ENCODE measurements at regions not wholly inside any gene's neighbourhood (a gene's known extent, or its start where the extent isn't known, plus 50 kb on each side); places are given as distances from the start of the nearest gene placed in this dataset.

- no peak overlapping the region for H3K9ac ChIP-seq (ENCODE audit: insufficient read depth, low read depth, low read length)
- no peaks in the 10 kb centered on the region for H3K79me2 ChIP-seq (ENCODE audit: insufficient read depth, low read length)
- H3K9me3 ChIP-seq (ENCODE audit: low read length) = peaks cover 3% of the 10 kb centered on the region; the same call in 1 of the 2 replicates
- H3K27me3 ChIP-seq (ENCODE audit: control insufficient read depth in 1 of 2, insufficient read depth in 2 of 2, low read length in 2 of 2) = no peaks in the 10 kb centered on the region
- DNase-seq (ENCODE audit: low spot score) (no peak), FAIRE-seq (no peak), ATAC-seq (no peak)
- no TSS peak for BruUV-seq (replicated peaks)
- H2AFZ ChIP-seq (ENCODE audit: low read length) = no peak overlapping the region
- H4K20me1 ChIP-seq (ENCODE audit: insufficient read depth, low read length) = no peaks in the 10 kb centered on the region
- H3K4me2 ChIP-seq (ENCODE audit: low read depth, low read length) = no peak overlapping the region
- H3K36me3 ChIP-seq (replicated peaks in 1 of 2; ENCODE audit: control insufficient read depth in 1 of 2, insufficient read depth in 2 of 2, low read length in 2 of 2) = no peaks in the 10 kb centered on the region
- 85% methylated on average over 15 of the region's 23 CpGs for WGBS (ENCODE audit: low lambda C conversion rate)
- in situ Hi-C loops (cut with HindIII; ENCODE audit: extremely low pct_ligation_motif_present, low pct_unique_long_range_greater_than_20kb) (no loop called here), intact Hi-C loops (cut with micrococcal nuclease; ENCODE audit: unreplicated experiment) (no loop called here)
- ChIA-PET POLR2A (no interaction called here), CTCF (ENCODE audit: low intra/inter-chr PET ratio, low total read pairs) (no interaction called here)
- no peaks in the 10 kb centered on the region for H3K4me1 ChIP-seq (ENCODE audit: insufficient read depth, low read length)
- TF ChIP-seq ZNF382 (CRISPR knock-in tag; IDR thresholded peaks at IDR 0.05; ENCODE audit: borderline replicate concordance) (no peak), ZSCAN12 (CRISPR knock-in tag; IDR thresholded peaks at IDR 0.05) (no peak), MTA1 (CRISPR knock-in tag; IDR thresholded peaks at IDR 0.05; ENCODE audit: borderline replicate concordance) (no peak), TOE1 (CRISPR knock-in tag; IDR thresholded peaks at IDR 0.05) (no peak), MAFF (IDR thresholded peaks at IDR 0.05; ENCODE audit: low read depth, low read length) (no peak), KDM3A (CRISPR knock-in tag; IDR thresholded peaks at IDR 0.05; ENCODE audit: low read depth) (no peak), ARID3A (IDR thresholded peaks at IDR 0.05; ENCODE audit: low read depth, low read length) (no peak), ZNF207 (IDR thresholded peaks at IDR 0.05; ENCODE audit: borderline replicate concordance) (no peak), RAD51 (IDR thresholded peaks at IDR 0.05; ENCODE audit: borderline replicate concordance) (no peak), ZIK1 (CRISPR knock-in tag; IDR thresholded peaks at IDR 0.05; ENCODE audit: borderline replicate concordance, low read depth) (no peak), SRY (CRISPR knock-in tag; IDR thresholded peaks at IDR 0.05) (no peak), SETDB1 (CRISPR knock-in tag; IDR thresholded peaks at IDR 0.05; ENCODE audit: borderline replicate concordance) (no peak), POLR2AphosphoS5 (IDR thresholded peaks at IDR 0.05; ENCODE audit: low read depth, low read length) (no peak), ZNF383 (CRISPR knock-in tag; IDR thresholded peaks at IDR 0.05; ENCODE audit: borderline replicate concordance) (no peak), KDM5A (IDR thresholded peaks at IDR 0.05; ENCODE audit: borderline replicate concordance, low read length) (no peak), ZNF878 (CRISPR knock-in tag; IDR thresholded peaks at IDR 0.05) (no peak)
- TF ChIP-seq, protein P1, sequence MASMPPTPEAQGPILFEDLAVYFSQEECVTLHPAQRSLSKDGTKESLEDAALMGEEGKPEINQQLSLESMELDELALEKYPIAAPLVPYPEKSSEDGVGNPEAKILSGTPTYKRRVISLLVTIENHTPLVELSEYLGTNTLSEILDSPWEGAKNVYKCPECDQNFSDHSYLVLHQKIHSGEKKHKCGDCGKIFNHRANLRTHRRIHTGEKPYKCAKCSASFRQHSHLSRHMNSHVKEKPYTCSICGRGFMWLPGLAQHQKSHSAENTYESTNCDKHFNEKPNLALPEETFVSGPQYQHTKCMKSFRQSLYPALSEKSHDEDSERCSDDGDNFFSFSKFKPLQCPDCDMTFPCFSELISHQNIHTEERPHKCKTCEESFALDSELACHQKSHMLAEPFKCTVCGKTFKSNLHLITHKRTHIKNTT (CRISPR knock-in tag; IDR thresholded peaks at IDR 0.05) = no peak
- TF ChIP-seq, protein P2, sequence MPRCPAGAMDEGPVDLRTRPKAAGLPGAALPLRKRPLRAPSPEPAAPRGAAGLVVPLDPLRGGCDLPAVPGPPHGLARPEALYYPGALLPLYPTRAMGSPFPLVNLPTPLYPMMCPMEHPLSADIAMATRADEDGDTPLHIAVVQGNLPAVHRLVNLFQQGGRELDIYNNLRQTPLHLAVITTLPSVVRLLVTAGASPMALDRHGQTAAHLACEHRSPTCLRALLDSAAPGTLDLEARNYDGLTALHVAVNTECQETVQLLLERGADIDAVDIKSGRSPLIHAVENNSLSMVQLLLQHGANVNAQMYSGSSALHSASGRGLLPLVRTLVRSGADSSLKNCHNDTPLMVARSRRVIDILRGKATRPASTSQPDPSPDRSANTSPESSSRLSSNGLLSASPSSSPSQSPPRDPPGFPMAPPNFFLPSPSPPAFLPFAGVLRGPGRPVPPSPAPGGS (CRISPR knock-in tag; IDR thresholded peaks at IDR 0.05) = no peak
- TF ChIP-seq, protein P3, sequence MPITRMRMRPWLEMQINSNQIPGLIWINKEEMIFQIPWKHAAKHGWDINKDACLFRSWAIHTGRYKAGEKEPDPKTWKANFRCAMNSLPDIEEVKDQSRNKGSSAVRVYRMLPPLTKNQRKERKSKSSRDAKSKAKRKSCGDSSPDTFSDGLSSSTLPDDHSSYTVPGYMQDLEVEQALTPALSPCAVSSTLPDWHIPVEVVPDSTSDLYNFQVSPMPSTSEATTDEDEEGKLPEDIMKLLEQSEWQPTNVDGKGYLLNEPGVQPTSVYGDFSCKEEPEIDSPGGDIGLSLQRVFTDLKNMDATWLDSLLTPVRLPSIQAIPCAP (CRISPR knock-in tag; IDR thresholded peaks at IDR 0.05; ENCODE audit: low read depth) = no peak
- no peak overlapping the region for H3K4me3 ChIP-seq (replicated peaks in 1 of 3; ENCODE audit: insufficient read depth in 1 of 3, low read depth in 2 of 3, low read length in 3 of 3)
- H3K27ac ChIP-seq (ENCODE audit: extremely low read length, insufficient read depth, low read length) = no peak overlapping the region
Observed at GRCh38 chr10:89838044-89838615, 136.7 kb downstream of the KIF20B start.

Measured in HepG2 (cell line).